GM23338 (cell line): ENCODE measurements at regions not wholly inside any gene's neighbourhood (a gene's known extent, or its start where the extent isn't known, plus 50 kb on each side); places are given as distances from the start of the nearest gene placed in this dataset.

Experiments
- ATAC-seq: fragments of 200-7000 bp; cut with Tn5 transposase; 3 replicates; pipeline ENCODE4 v1.9.1; 2020
- DNase-seq: peaks from one replicate; pipeline ENCODE4 v3.0.0-alpha.2; 2015; ENCODE audit warnings: low spot score
- H2AFZ ChIP-seq: fragments of 200-600 bp; sonication (generic); 2 replicates; pipeline ENCODE4 v1.8.0; 2016; ENCODE audit warnings: antibody characterized with exemption, mild to moderate bottlenecking, moderate library complexity
- H3F3A ChIP-seq: fragments of 200-600 bp; sonication (generic); replicated peaks from 2 replicates; pipeline ENCODE4 v1.8.0; 2017; ENCODE audit warnings: antibody characterized with exemption, mixed run types, low read depth
- H3K27ac ChIP-seq: fragments of 200-600 bp; sonication (generic); 2 replicates; pipeline ENCODE4 v1.6.1; 2016; ENCODE audit warnings: low read depth
- H3K27me3 ChIP-seq: fragments of 200-600 bp; sonication (generic); 2 replicates; pipeline ENCODE4 v1.8.0; 2016; ENCODE audit warnings: mild to moderate bottlenecking, mixed run types, moderate library complexity; ENCODE audit not compliant: insufficient read depth
- H3K36me3 ChIP-seq: fragments of 200-600 bp; sonication (generic); 2 replicates; pipeline ENCODE4 v1.8.0; 2016; ENCODE audit warnings: mild to moderate bottlenecking; ENCODE audit not compliant: insufficient read depth
- H3K4me1 ChIP-seq: fragments of 200-600 bp; sonication (generic); 2 replicates; pipeline ENCODE4 v1.8.0; 2016; ENCODE audit warnings: mild to moderate bottlenecking, moderate library complexity; ENCODE audit not compliant: insufficient read depth
- H3K4me2 ChIP-seq: fragments of 200-600 bp; sonication (generic); 2 replicates; pipeline ENCODE4 v1.7.1; 2017; ENCODE audit warnings: mixed run types
- H3K4me3 ChIP-seq: fragments of 200-600 bp; sonication (generic); 2 replicates; pipeline ENCODE4 v1.6.1; 2016; ENCODE audit warnings: mixed run types
- H3K79me2 ChIP-seq: fragments of 200-600 bp; sonication (generic); replicated peaks from 2 replicates; pipeline ENCODE4 v1.8.0; 2017; ENCODE audit warnings: mild to moderate bottlenecking; ENCODE audit not compliant: insufficient read depth
- H3K9me2 ChIP-seq: fragments of 200-600 bp; sonication (generic); 2 replicates; pipeline ENCODE4 v1.8.0; 2017; ENCODE audit not compliant: insufficient read depth
- H4K20me1 ChIP-seq: fragments of 200-600 bp; sonication (generic); replicated peaks from 2 replicates; pipeline ENCODE4 v1.8.0; 2017; ENCODE audit warnings: mild to moderate bottlenecking; ENCODE audit not compliant: insufficient read depth
- H3K27ac Mint-ChIP-seq: 2 replicates; pipeline ENCODE4 v1.8.0; 2020; ENCODE audit warnings: inconsistent platforms, mild to moderate bottlenecking, moderate library complexity, mixed read lengths
- H3K27me3 Mint-ChIP-seq: 3 replicates; pipeline ENCODE4 v1.8.0; 2022; ENCODE audit warnings: low read depth, mild to moderate bottlenecking, moderate library complexity, mixed read lengths, inconsistent platforms; ENCODE audit not compliant: insufficient read depth, poor library complexity
- H3K36me3 Mint-ChIP-seq: 3 replicates; pipeline ENCODE4 v1.8.0; 2021; ENCODE audit warnings: low read depth, mild to moderate bottlenecking, inconsistent platforms, moderate library complexity, mixed read lengths
- H3K4me1 Mint-ChIP-seq: 3 replicates; pipeline ENCODE4 v1.8.0; 2020; ENCODE audit warnings: mild to moderate bottlenecking, inconsistent platforms, mixed read lengths
- H3K4me3 Mint-ChIP-seq: 3 replicates; pipeline ENCODE4 v1.8.0; 2021; ENCODE audit warnings: moderate library complexity, mild to moderate bottlenecking, inconsistent platforms, mixed read lengths
- H3K9me3 Mint-ChIP-seq: 3 replicates; pipeline ENCODE4 v1.8.0; 2020; ENCODE audit warnings: moderate library complexity, mild to moderate bottlenecking, inconsistent platforms, mixed read lengths
- ETS1 ChIP-seq: IDR thresholded peaks from 2 replicates; pipeline ENCODE4 v1.6.1; 2016; ENCODE audit warnings: antibody characterized with exemption
- EZH2 ChIP-seq: fragments of 200-600 bp; sonication (generic); IDR thresholded peaks from one replicate; pipeline ENCODE4 v1.8.0; 2017; ENCODE audit warnings: antibody characterized with exemption, mild to moderate bottlenecking, low read depth; ENCODE audit not compliant: unreplicated experiment
- EZH2phosphoT487 ChIP-seq: fragments of 200-600 bp; sonication (generic); IDR thresholded peaks from one replicate; pipeline ENCODE4 v1.8.1; 2018; ENCODE audit warnings: antibody characterized with exemption; ENCODE audit not compliant: unreplicated experiment
- JUNB ChIP-seq: IDR thresholded peaks from one replicate; pipeline ENCODE4 v1.6.1; 2016; ENCODE audit warnings: antibody characterized with exemption; ENCODE audit not compliant: unreplicated experiment
- NANOG ChIP-seq: IDR thresholded peaks from 2 replicates; pipeline ENCODE4 v1.6.1; 2016; ENCODE audit warnings: antibody characterized with exemption, borderline replicate concordance
- POLR2AphosphoS5 ChIP-seq: IDR thresholded peaks from 2 replicates; pipeline ENCODE4 v1.6.1; 2016; ENCODE audit warnings: antibody characterized with exemption, low read depth
- REST ChIP-seq: IDR thresholded peaks from one replicate; pipeline ENCODE4 v1.6.1; 2018; ENCODE audit warnings: antibody characterized with exemption; ENCODE audit not compliant: unreplicated experiment
- STAT1 ChIP-seq: IDR thresholded peaks from one replicate; pipeline ENCODE4 v1.6.1; 2016; ENCODE audit warnings: antibody characterized with exemption; ENCODE audit not compliant: unreplicated experiment

GRCh38 chr5:53206562-53206961 is 97.0 kb upstream of the MOCS2 start:
- ATAC-seq (no peak), DNase-seq (no peak)
- Mint-ChIP-seq H3K4me3 (no peak overlapping the region), H3K36me3 (no peaks in the 10 kb centered on the region), H3K4me1 (no peaks in the 10 kb centered on the region), H3K27ac (no peak overlapping the region), H3K9me3 (peaks cover 3% of the 10 kb centered on the region; the same call in 2 of the 3 replicates), H3K27me3 (no peaks in the 10 kb centered on the region)
- H3K27ac ChIP-seq, result no peak overlapping the region
- H3K4me2 ChIP-seq, result no peak overlapping the region
- no peaks in the 10 kb centered on the region for H3K27me3 ChIP-seq
- H3K79me2 ChIP-seq, result no peaks in the 10 kb centered on the region
- H4K20me1 ChIP-seq, result no peaks in the 10 kb centered on the region
- no peaks in the 10 kb centered on the region for H3K36me3 ChIP-seq
- H3K9me2 ChIP-seq, result no peaks in the 10 kb centered on the region
- no peaks in the 10 kb centered on the region for H3F3A ChIP-seq
- H3K4me1 ChIP-seq, result no peaks in the 10 kb centered on the region
- H3K4me3 ChIP-seq, result no peak overlapping the region
- TF ChIP-seq STAT1 (no peak), EZH2 (no peak), REST (no peak), NANOG (no peak), EZH2phosphoT487 (no peak)
- no peak overlapping the region for H2AFZ ChIP-seq

DNA sequence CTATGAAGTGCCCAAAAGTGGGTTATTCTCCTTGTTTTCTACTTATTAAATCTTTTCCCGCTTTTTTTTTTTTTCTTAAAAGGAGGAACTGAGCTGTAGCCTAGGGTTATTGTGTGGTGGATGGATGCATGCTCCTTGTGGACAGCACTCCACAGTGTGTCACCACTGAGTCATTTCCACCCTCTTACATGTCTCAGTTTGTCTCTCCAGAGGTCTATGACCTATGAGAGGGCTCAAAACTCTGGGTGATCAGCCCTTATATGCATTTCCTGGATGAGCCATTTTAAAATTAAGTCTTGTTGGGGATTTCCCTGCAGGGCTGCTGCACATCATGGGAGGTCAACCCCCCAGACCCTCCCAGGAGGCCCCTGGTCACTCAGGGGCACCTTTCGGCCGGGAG is 102.2 kb upstream of the MOCS2 start:
- no peaks in the 10 kb centered on the region for H3K27me3 Mint-ChIP-seq
- Histone ChIP-seq H4K20me1 (no peaks in the 10 kb centered on the region), H2AFZ (no peak overlapping the region), H3F3A (no peaks in the 10 kb centered on the region), H3K4me2 (no peak overlapping the region), H3K4me1 (peaks cover 10% of the 10 kb centered on the region; the same call in 1 of the 2 replicates), H3K36me3 (no peaks in the 10 kb centered on the region), H3K27me3 (no peaks in the 10 kb centered on the region), H3K79me2 (no peaks in the 10 kb centered on the region), H3K9me2 (no peaks in the 10 kb centered on the region; the same call in 1 of the 2 replicates), H3K4me3 (no peak overlapping the region), H3K27ac (no peak overlapping the region)
- TF ChIP-seq JUNB, result no peak
- no peak for TF ChIP-seq POLR2AphosphoS5
- TF ChIP-seq ETS1, result no peak
- no peak overlapping the region for H3K27ac Mint-ChIP-seq
- ATAC-seq, result no peak
- H3K36me3 Mint-ChIP-seq, result no peaks in the 10 kb centered on the region; the same call in 1 of the 3 replicates
- DNase-seq, result no peak
- no peaks in the 10 kb centered on the region for H3K9me3 Mint-ChIP-seq
- peaks cover 8% of the 10 kb centered on the region for H3K4me1 Mint-ChIP-seq
- H3K4me3 Mint-ChIP-seq, result no peak overlapping the region
